ENCODE measurements at regions not wholly inside any gene's neighbourhood (a gene's known extent, or its start where the extent isn't known, plus 50 kb on each side); places are given as distances from the start of the nearest gene placed in this dataset.

GRCh38 chr18:49663899-49664890 lies 102.3 kb downstream of the LIPG start:
- H2AFZ ChIP-seq (ENCODE audit: low read depth, low read length), result no peak overlapping the region
- peaks cover 12% of the 10 kb centered on the region for H3K4me1 ChIP-seq (ENCODE audit: control insufficient read depth, insufficient read depth, low read depth, low read length)
- WGBS, result 94% methylated on average over 11 of the region's 16 CpGs

GRCh38 chr18:49662506-49662905 lies 100.6 kb downstream of the LIPG start:
- Histone ChIP-seq H2AK5ac (ENCODE audit: low read length, severe bottlenecking) (no peak overlapping the region), H4K8ac (ENCODE audit: low read length) (no peak overlapping the region), H3K4me3 (ENCODE audit: insufficient read depth in 1 of 2, low read depth in 1 of 2, low read length in 2 of 2) (no peak overlapping the region), H2AFZ (ENCODE audit: low read depth, low read length) (no peak overlapping the region), H2BK5ac (ENCODE audit: low read depth, low read length, poor library complexity, severe bottlenecking) (no peak overlapping the region), H3K9me3 (ENCODE audit: control insufficient read depth, low read length) (no peaks in the 10 kb centered on the region), H3K27ac (ENCODE audit: low read length, poor library complexity, severe bottlenecking) (no peak overlapping the region), H4K91ac (ENCODE audit: low read length) (no peak overlapping the region), H3K23ac (ENCODE audit: low read length in 2 of 2) (no peak overlapping the region), H3K27me3 (ENCODE audit: control insufficient read depth in 1 of 2, insufficient read depth in 1 of 2, low read length in 2 of 2) (no peaks in the 10 kb centered on the region), H3K4me2 (ENCODE audit: low read length, poor library complexity, severe bottlenecking) (no peak overlapping the region), H2BK12ac (ENCODE audit: low read length in 2 of 2) (no peak overlapping the region), H3K9ac (ENCODE audit: low read length) (no peak overlapping the region), H3K14ac (ENCODE audit: low read length in 2 of 2) (no peak overlapping the region), H2BK15ac (ENCODE audit: low read depth, poor library complexity, severe bottlenecking) (no peak overlapping the region), H3K4me1 (ENCODE audit: control insufficient read depth, insufficient read depth, low read depth, low read length) (peaks cover 12% of the 10 kb centered on the region), H3K4ac (ENCODE audit: low read depth in 1 of 2, low read length in 2 of 2) (no peak overlapping the region), H2BK120ac (ENCODE audit: low read depth, low read length) (no peak overlapping the region), H3K79me1 (replicated peaks; ENCODE audit: low read length, poor library complexity, severe bottlenecking) (no peaks in the 10 kb centered on the region), H3K18ac (ENCODE audit: low read depth in 1 of 2, low read length in 2 of 2) (no peak overlapping the region), H3K36me3 (ENCODE audit: control insufficient read depth in 1 of 2, insufficient read depth in 2 of 2, low read depth in 1 of 2, low read length in 2 of 2) (no peaks in the 10 kb centered on the region)
- WGBS, result 100% methylated on average over 1 of the region's 7 CpGs
- DNase-seq, result no peak

More at GRCh38 chr18:49663899-49664890, 102.3 kb downstream of the LIPG start:
- H3K27ac ChIP-seq (ENCODE audit: low read length, poor library complexity, severe bottlenecking), result no peak overlapping the region
- H2BK12ac ChIP-seq (ENCODE audit: low read length in 2 of 2), result peak overlapping the region; percentile 15 to 75
- H3K27me3 ChIP-seq (ENCODE audit: control insufficient read depth in 1 of 2, insufficient read depth in 1 of 2, low read length in 2 of 2), result no peaks in the 10 kb centered on the region
- no peak overlapping the region for H3K4me2 ChIP-seq (ENCODE audit: low read length, poor library complexity, severe bottlenecking)
- no peak overlapping the region for H3K14ac ChIP-seq (ENCODE audit: low read length in 2 of 2)
- no peaks in the 10 kb centered on the region for H3K36me3 ChIP-seq (ENCODE audit: control insufficient read depth in 1 of 2, insufficient read depth in 2 of 2, low read depth in 1 of 2, low read length in 2 of 2)
- H4K91ac ChIP-seq (ENCODE audit: low read length), result peak overlapping the region; percentile 31
- no peaks in the 10 kb centered on the region for H3K9me3 ChIP-seq (ENCODE audit: control insufficient read depth, low read length)
- H3K4me3 ChIP-seq (ENCODE audit: insufficient read depth in 1 of 2, low read depth in 1 of 2, low read length in 2 of 2), result peak overlapping the region in 1 of 2 experiments; percentile 45
- H2BK120ac ChIP-seq (ENCODE audit: low read depth, low read length), result no peak overlapping the region
- no peak overlapping the region for H3K23ac ChIP-seq (ENCODE audit: low read length in 2 of 2)
- DNase-seq, result no peak
- no peaks in the 10 kb centered on the region for H3K79me1 ChIP-seq (replicated peaks; ENCODE audit: low read length, poor library complexity, severe bottlenecking)
- H2AK5ac ChIP-seq (ENCODE audit: low read length, severe bottlenecking), result no peak overlapping the region
- H3K9ac ChIP-seq (ENCODE audit: low read length), result peak overlapping the region; percentile 33
- H2BK5ac ChIP-seq (ENCODE audit: low read depth, low read length, poor library complexity, severe bottlenecking), result no peak overlapping the region
- no peak overlapping the region for H4K8ac ChIP-seq (ENCODE audit: low read length)
- H3K4ac ChIP-seq (ENCODE audit: low read depth in 1 of 2, low read length in 2 of 2), result no peak overlapping the region
- H3K18ac ChIP-seq (ENCODE audit: low read depth in 1 of 2, low read length in 2 of 2), result no peak overlapping the region
- H2BK15ac ChIP-seq (ENCODE audit: low read depth, poor library complexity, severe bottlenecking), result no peak overlapping the region

GRCh38 chr18:49658823-49659404 lies 97.1 kb downstream of the LIPG start:
- DNase-seq, result no peak
- 39% methylated on average over 4 of the region's 6 CpGs for WGBS

GRCh38 chr18:49656073-49656692 lies 94.3 kb downstream of the LIPG start:
- no peak overlapping the region for H3K4me2 ChIP-seq (ENCODE audit: low read length, poor library complexity, severe bottlenecking)
- H3K36me3 ChIP-seq (ENCODE audit: control insufficient read depth in 1 of 2, insufficient read depth in 2 of 2, low read depth in 1 of 2, low read length in 2 of 2), result no peaks in the 10 kb centered on the region
- no peak overlapping the region for H3K18ac ChIP-seq (ENCODE audit: low read depth in 1 of 2, low read length in 2 of 2)
- H2BK12ac ChIP-seq (ENCODE audit: low read length in 2 of 2), result no peak overlapping the region
- no peak overlapping the region for H4K91ac ChIP-seq (ENCODE audit: low read length)
- H2AFZ ChIP-seq (ENCODE audit: low read depth, low read length), result no peak overlapping the region
- H3K79me1 ChIP-seq (replicated peaks; ENCODE audit: low read length, poor library complexity, severe bottlenecking), result no peaks in the 10 kb centered on the region
- H2BK15ac ChIP-seq (ENCODE audit: low read depth, poor library complexity, severe bottlenecking), result no peak overlapping the region
- no peak overlapping the region for H3K14ac ChIP-seq (ENCODE audit: low read length in 2 of 2)
- H3K4ac ChIP-seq (ENCODE audit: low read depth in 1 of 2, low read length in 2 of 2), result no peak overlapping the region
- no peak overlapping the region for H2BK5ac ChIP-seq (ENCODE audit: low read depth, low read length, poor library complexity, severe bottlenecking)
- H4K8ac ChIP-seq (ENCODE audit: low read length), result no peak overlapping the region
- no peak overlapping the region for H3K23ac ChIP-seq (ENCODE audit: low read length in 2 of 2)
- no peak overlapping the region for H3K4me3 ChIP-seq (ENCODE audit: insufficient read depth in 1 of 2, low read depth in 1 of 2, low read length in 2 of 2)
- 28% methylated on average over 8 of the region's 10 CpGs for WGBS
- no peak overlapping the region for H2AK5ac ChIP-seq (ENCODE audit: low read length, severe bottlenecking)
- H3K9ac ChIP-seq (ENCODE audit: low read length), result no peak overlapping the region
- H3K9me3 ChIP-seq (ENCODE audit: control insufficient read depth, low read length), result no peaks in the 10 kb centered on the region
- no peak overlapping the region for H2BK120ac ChIP-seq (ENCODE audit: low read depth, low read length)
- DNase-seq, result peak; percentile 90
- peaks cover 11% of the 10 kb centered on the region for H3K4me1 ChIP-seq (ENCODE audit: control insufficient read depth, insufficient read depth, low read depth, low read length)
- H3K27me3 ChIP-seq (ENCODE audit: control insufficient read depth in 1 of 2, insufficient read depth in 1 of 2, low read length in 2 of 2), result no peaks in the 10 kb centered on the region
- peak overlapping the region; percentile 54 for H3K27ac ChIP-seq (ENCODE audit: low read length, poor library complexity, severe bottlenecking)

More at GRCh38 chr18:49658823-49659404, 97.1 kb downstream of the LIPG start:
- H2BK5ac ChIP-seq (ENCODE audit: low read depth, low read length, poor library complexity, severe bottlenecking), result no peak overlapping the region
- no peak overlapping the region for H3K4ac ChIP-seq (ENCODE audit: low read depth in 1 of 2, low read length in 2 of 2)
- no peak overlapping the region for H3K23ac ChIP-seq (ENCODE audit: low read length in 2 of 2)
- H3K9ac ChIP-seq (ENCODE audit: low read length), result no peak overlapping the region
- H3K4me1 ChIP-seq (ENCODE audit: control insufficient read depth, insufficient read depth, low read depth, low read length), result peaks cover 9% of the 10 kb centered on the region
- no peaks in the 10 kb centered on the region for H3K27me3 ChIP-seq (ENCODE audit: control insufficient read depth in 1 of 2, insufficient read depth in 1 of 2, low read length in 2 of 2)
- H4K8ac ChIP-seq (ENCODE audit: low read length), result no peak overlapping the region
- peak overlapping the region in 1 of 2 experiments; percentile 6 for H3K18ac ChIP-seq (ENCODE audit: low read depth in 1 of 2, low read length in 2 of 2)
- H3K27ac ChIP-seq (ENCODE audit: low read length, poor library complexity, severe bottlenecking), result no peak overlapping the region
- no peak overlapping the region for H2AFZ ChIP-seq (ENCODE audit: low read depth, low read length)
- no peaks in the 10 kb centered on the region for H3K36me3 ChIP-seq (ENCODE audit: control insufficient read depth in 1 of 2, insufficient read depth in 2 of 2, low read depth in 1 of 2, low read length in 2 of 2)
- no peaks in the 10 kb centered on the region for H3K9me3 ChIP-seq (ENCODE audit: control insufficient read depth, low read length)
- no peak overlapping the region for H3K4me2 ChIP-seq (ENCODE audit: low read length, poor library complexity, severe bottlenecking)
- H2AK5ac ChIP-seq (ENCODE audit: low read length, severe bottlenecking), result no peak overlapping the region
- no peak overlapping the region for H4K91ac ChIP-seq (ENCODE audit: low read length)
- no peak overlapping the region for H3K4me3 ChIP-seq (ENCODE audit: insufficient read depth in 1 of 2, low read depth in 1 of 2, low read length in 2 of 2)
- H3K14ac ChIP-seq (ENCODE audit: low read length in 2 of 2), result no peak overlapping the region
- no peak overlapping the region for H2BK12ac ChIP-seq (ENCODE audit: low read length in 2 of 2)
- H3K79me1 ChIP-seq (replicated peaks; ENCODE audit: low read length, poor library complexity, severe bottlenecking), result no peaks in the 10 kb centered on the region
- H2BK15ac ChIP-seq (ENCODE audit: low read depth, poor library complexity, severe bottlenecking), result no peak overlapping the region
- no peak overlapping the region for H2BK120ac ChIP-seq (ENCODE audit: low read depth, low read length)

Data from mesenchymal stem cell (in vitro differentiated cells and primary cell).